ENCODE measurements at regions not wholly inside any gene's neighbourhood (a gene's known extent, or its start where the extent isn't known, plus 50 kb on each side); places are given as distances from the start of the nearest gene placed in this dataset.
"Not testable (repeated sequence)": the region's sequence is repeated elsewhere in the genome, so short reads cannot be mapped to it uniquely, and the experiment has no call there.

GRCh38 chr5:96171973-96172372 is 210.3 kb upstream of the ELL2 start:
- not testable (repeated sequence) for DNase-seq (ENCODE audit: low read depth)

DNA sequence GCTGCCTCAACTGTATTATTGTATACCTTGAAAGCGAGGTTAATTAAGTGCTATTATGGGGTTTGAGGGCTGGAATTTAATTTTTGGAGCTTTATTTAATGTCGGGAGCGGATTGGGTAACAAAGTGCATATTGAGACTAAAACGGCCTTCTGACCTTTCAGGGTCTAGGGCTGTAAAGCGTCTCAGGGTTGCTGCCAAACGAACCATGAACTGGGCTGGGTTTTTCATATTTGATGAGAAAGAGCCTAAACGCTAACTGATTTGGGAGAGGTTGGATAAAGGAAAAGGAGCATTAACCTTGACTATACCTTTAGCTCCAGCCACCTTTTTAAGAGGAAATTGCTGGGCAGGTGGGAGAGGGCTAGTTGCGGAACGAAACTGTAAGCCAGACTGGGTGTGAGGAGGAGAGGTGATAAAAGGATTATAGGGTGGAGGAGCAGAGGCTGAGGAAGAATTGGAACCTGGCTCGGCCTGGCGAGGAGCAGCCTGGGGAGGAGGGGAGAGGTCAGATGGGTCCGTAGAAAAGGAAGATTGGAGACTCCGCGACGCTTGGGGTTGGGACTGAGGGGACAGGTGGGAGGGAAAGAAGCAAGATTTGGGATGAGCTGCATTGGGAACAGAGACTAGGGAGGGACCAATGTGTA is 209.0 kb upstream of the ELL2 start:
- DNase-seq (ENCODE audit: low read depth), result not testable (repeated sequence)

GRCh38 chr5:96168833-96169232 is 207.2 kb upstream of the ELL2 start:
- not testable (repeated sequence) for DNase-seq (ENCODE audit: low read depth)

GRCh38 chr5:96159043-96159442 is 197.4 kb upstream of the ELL2 start:
- no peak for DNase-seq (ENCODE audit: low read depth)

- DNase-seq (ENCODE audit: low read depth), result no peak
These were observed 196.2 kb upstream of the ELL2 start for GRCh38 chr5:96157841-96158291.

GRCh38 chr5:96157077-96157780 is 195.6 kb upstream of the ELL2 start:
- no peak for DNase-seq (ENCODE audit: low read depth)

DNA sequence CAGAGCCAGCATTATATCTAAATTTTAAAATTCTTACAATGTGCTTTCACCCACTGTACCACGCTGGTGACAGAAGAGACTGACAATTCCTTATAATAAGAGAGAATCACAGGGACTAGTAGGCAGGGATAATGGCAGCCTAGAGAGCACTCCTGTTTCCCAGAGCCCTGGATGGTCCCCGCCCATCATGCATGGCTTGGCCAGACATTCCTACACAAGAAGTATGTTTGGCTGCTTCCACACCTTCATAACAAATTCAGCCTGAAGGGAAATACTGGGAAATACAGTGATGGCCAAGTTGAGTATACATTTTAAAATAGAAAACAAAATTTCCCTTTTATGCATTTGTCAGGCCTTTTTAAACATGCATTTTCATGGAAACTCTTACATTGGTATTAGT is 193.5 kb upstream of the ELL2 start:
- DNase-seq (ENCODE audit: low read depth), result no peak

GRCh38 chr5:96151891-96152290 is 190.2 kb upstream of the ELL2 start:
- no peak for DNase-seq (ENCODE audit: low read depth)

- no peak for DNase-seq (ENCODE audit: low read depth)
These were observed 188.4 kb upstream of the ELL2 start for GRCh38 chr5:96150007-96150406.

DNA sequence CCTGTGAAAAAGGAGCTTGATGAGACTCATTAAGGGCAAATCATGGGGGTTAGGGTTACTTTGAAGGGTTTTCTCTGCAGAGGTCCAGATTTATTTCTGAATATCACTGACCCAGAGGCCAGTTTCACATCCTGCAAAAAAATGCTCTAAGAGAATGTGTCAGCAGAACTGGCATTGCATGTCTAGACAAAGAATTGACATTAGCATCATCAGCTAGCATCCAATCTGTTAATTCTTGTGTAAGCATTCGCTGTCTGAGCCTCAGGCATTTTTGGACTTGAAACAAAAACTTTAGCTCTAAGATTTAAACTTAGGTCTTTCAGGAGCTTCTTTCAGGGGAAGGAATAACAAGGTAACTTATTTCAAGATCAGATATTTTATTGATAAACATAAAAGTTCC is 187.9 kb upstream of the ELL2 start:
- DNase-seq (ENCODE audit: low read depth), result peak; percentile 50

- no peak for DNase-seq (ENCODE audit: low read depth)
These were observed 187.4 kb upstream of the ELL2 start for GRCh38 chr5:96149021-96149420.

GRCh38 chr5:96148376-96148775 is 186.7 kb upstream of the ELL2 start:
- no peak for DNase-seq (ENCODE audit: low read depth)

GRCh38 chr5:96147866-96148265 is 186.2 kb upstream of the ELL2 start:
- no peak for DNase-seq (ENCODE audit: low read depth)

DNA sequence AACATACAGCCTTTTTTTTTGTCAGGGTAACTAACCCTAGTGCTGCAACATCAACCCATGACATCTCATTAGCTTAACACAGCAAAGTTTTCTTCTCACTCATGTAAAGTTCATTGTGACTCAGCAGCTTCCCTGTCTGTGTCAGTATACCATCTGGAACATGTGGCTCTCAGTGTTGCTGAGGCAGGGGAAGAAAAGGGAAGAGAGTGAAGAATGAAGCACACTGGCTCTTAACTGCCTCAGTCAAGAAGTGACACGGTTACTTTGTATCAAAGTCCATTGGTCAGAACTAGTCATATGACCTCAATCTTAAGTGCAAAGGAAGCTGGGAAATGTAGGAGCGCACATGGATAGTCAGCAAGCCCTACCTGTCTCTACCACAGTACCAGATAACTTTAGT is 185.0 kb upstream of the ELL2 start:
- peak; percentile 81 for DNase-seq (ENCODE audit: low read depth)

GRCh38 chr5:96144289-96144688 is 182.6 kb upstream of the ELL2 start:
- no peak for DNase-seq (ENCODE audit: low read depth)

GRCh38 chr5:96143450-96143849 is 181.8 kb upstream of the ELL2 start:
- peak; percentile 25 for DNase-seq (ENCODE audit: low read depth)

- peak; percentile 89 for DNase-seq (ENCODE audit: low read depth)
These were observed 181.3 kb upstream of the ELL2 start for GRCh38 chr5:96142786-96143434.

GRCh38 chr5:96142184-96142781 is 180.6 kb upstream of the ELL2 start:
- DNase-seq (ENCODE audit: low read depth), result no peak

GRCh38 chr5:96141749-96142148 is 180.1 kb upstream of the ELL2 start:
- DNase-seq (ENCODE audit: low read depth), result no peak

- no peak for DNase-seq (ENCODE audit: low read depth)
These were observed 178.8 kb upstream of the ELL2 start for GRCh38 chr5:96140496-96140895.

- DNase-seq (ENCODE audit: low read depth), result no peak
These were observed 178.4 kb upstream of the ELL2 start for GRCh38 chr5:96140084-96140483.

DNA sequence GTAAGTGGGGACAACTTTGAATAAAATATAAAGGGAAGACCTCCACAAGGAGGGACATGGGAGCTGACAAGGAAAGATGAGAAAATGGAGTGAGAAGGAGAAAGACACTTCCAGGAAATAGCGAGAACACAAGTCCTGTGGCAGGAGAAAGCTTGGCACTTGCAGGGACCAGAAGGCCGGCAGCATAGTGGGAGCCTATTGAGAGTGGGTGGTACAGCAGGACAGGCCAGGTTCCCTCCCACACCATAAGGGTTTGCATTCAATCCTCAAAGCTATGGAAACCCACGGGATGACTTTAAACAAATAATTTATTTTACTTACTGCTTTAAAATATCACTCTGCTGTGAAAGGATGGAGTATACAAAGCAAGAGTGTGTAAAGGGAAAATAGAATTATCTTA is 173.2 kb upstream of the ELL2 start:
- DNase-seq (ENCODE audit: low read depth), result no peak

Measured in GM04504 (cell line).